ENCODE measurements at regions not wholly inside any gene's neighbourhood (a gene's known extent, or its start where the extent isn't known, plus 50 kb on each side); places are given as distances from the start of the nearest gene placed in this dataset.
"Not testable (repeated sequence)": the region's sequence is repeated elsewhere in the genome, so short reads cannot be mapped to it uniquely, and the experiment has no call there.

GRCh38 chr4:66270356-66270755 lies 600.1 kb upstream of the EPHA5 start:
- TF ChIP-seq CTCF, POLR2A (IDR thresholded peaks at IDR 0.05): not testable (repeated sequence)

All from uterus (tissue), 2 donors.